ENCODE measurements at regions not wholly inside any gene's neighbourhood (a gene's known extent, or its start where the extent isn't known, plus 50 kb on each side); places are given as distances from the start of the nearest gene placed in this dataset.
A peak's percentile ranks its signal among the peaks of the same experiment; 100 is the strongest.

GRCh38 chr4:54384563-54384962 is 155.5 kb downstream of the PDGFRA start:
- no peak overlapping the region; the same call in 1 of the 2 replicates for H2BK20ac ChIP-seq (ENCODE audit: low read depth, low read length)
- no peak overlapping the region for H3K56ac ChIP-seq (ENCODE audit: extremely low read depth, insufficient read depth, low read length)
- TF ChIP-seq CEBPB (IDR thresholded peaks at IDR 0.05; ENCODE audit: low read depth, low read length) = no peak
- TF ChIP-seq, protein P1, sequence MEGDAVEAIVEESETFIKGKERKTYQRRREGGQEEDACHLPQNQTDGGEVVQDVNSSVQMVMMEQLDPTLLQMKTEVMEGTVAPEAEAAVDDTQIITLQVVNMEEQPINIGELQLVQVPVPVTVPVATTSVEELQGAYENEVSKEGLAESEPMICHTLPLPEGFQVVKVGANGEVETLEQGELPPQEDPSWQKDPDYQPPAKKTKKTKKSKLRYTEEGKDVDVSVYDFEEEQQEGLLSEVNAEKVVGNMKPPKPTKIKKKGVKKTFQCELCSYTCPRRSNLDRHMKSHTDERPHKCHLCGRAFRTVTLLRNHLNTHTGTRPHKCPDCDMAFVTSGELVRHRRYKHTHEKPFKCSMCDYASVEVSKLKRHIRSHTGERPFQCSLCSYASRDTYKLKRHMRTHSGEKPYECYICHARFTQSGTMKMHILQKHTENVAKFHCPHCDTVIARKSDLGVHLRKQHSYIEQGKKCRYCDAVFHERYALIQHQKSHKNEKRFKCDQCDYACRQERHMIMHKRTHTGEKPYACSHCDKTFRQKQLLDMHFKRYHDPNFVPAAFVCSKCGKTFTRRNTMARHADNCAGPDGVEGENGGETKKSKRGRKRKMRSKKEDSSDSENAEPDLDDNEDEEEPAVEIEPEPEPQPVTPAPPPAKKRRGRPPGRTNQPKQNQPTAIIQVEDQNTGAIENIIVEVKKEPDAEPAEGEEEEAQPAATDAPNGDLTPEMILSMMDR (conservative IDR thresholded peaks at IDR 0.05; ENCODE audit: low read depth, low read length) = peak; percentile 44
- peak; percentile 58 for TF ChIP-seq RAD21 (IDR thresholded peaks at IDR 0.05; ENCODE audit: low read length)
- dilution Hi-C loops (cut with HindIII; ENCODE audit: low sequenced_read_pairs, unreplicated experiment) (no loop called here), in situ Hi-C loops (cut with MboI; ENCODE audit: low sequenced_read_pairs) (loop anchor here (25.0 kb wide), 1 partner anchor 928 kb away; no protein-coding TSS in a partner anchor), intact Hi-C loops (cut with micrococcal nuclease) (loop anchor here (1.0 to 10.0 kb wide), 4 partner anchors 48 to 577 kb away; no protein-coding TSS in a partner anchor)
- no TSS peak for BruUV-seq (replicated peaks)
- no peaks in the 10 kb centered on the region for H3K27me3 ChIP-seq (ENCODE audit: control insufficient read depth, insufficient read depth, low read length)
- no peaks in the 10 kb centered on the region for H3K79me1 ChIP-seq (ENCODE audit: low read depth in 1 of 2, low read length in 2 of 2)
- 38% methylated on average over 1 of the region's 6 CpGs; no CpG with 5 or more reads in 1 of the 2 experiments for WGBS, 2 experiments (ENCODE audit: extremely low coverage in 2 of 2, insufficient read length in 1 of 2)
- H3K27ac ChIP-seq (ENCODE audit: insufficient read depth, low read length) = no peak overlapping the region
- H3K9me3 ChIP-seq (ENCODE audit: control insufficient read depth, insufficient read depth, low read length) = no peaks in the 10 kb centered on the region
- ChIA-PET POLR2A (ENCODE audit: unreplicated experiment) (no interaction called here), CTCF (interaction anchor here (0.9 kb wide), 1 partner anchor 576 kb away, joined by 3 read pairs; no protein-coding TSS in a partner anchor)
- H3K23ac ChIP-seq (ENCODE audit: low read depth, low read length) = no peak overlapping the region
- no peaks in the 10 kb centered on the region for H3K4me1 ChIP-seq (ENCODE audit: control insufficient read depth, insufficient read depth, low read length)
- no peak overlapping the region for H3K18ac ChIP-seq (ENCODE audit: low read depth, low read length)
- H2BK5ac ChIP-seq (ENCODE audit: low read depth, low read length, poor library complexity, severe bottlenecking) = no peak overlapping the region
- no peak overlapping the region for H2AK9ac ChIP-seq (replicated peaks; ENCODE audit: low read depth, low read length, poor library complexity)
- no peak overlapping the region for H4K8ac ChIP-seq (ENCODE audit: low read depth in 2 of 2, low read length in 2 of 2)
- no peaks in the 10 kb centered on the region for H3K9me1 ChIP-seq (ENCODE audit: insufficient read depth, low read length)
- H3K4me2 ChIP-seq (ENCODE audit: low read depth, low read length) = no peak overlapping the region
- DNase-seq = peak; percentile 39
- no peak overlapping the region for H4K91ac ChIP-seq (ENCODE audit: insufficient read depth, low read depth, low read length)
- no peaks in the 10 kb centered on the region for H4K20me1 ChIP-seq (ENCODE audit: insufficient read depth, low read length)
- H4K5ac ChIP-seq (ENCODE audit: low read depth, low read length) = no peak overlapping the region
- H3K4me3 ChIP-seq (ENCODE audit: insufficient read depth, low read depth, low read length) = no peak overlapping the region
- H3K9ac ChIP-seq (ENCODE audit: low read depth, low read length) = no peak overlapping the region
- ATAC-seq (ENCODE audit: low read depth) = peak; percentile 85
- no peaks in the 10 kb centered on the region for H3K36me3 ChIP-seq (ENCODE audit: control insufficient read depth, insufficient read depth, low read length)
- peak overlapping the region; percentile 4 for H2AFZ ChIP-seq (replicated peaks; ENCODE audit: low read length, poor library complexity)
- H3K14ac ChIP-seq (replicated peaks; ENCODE audit: low read depth, low read length) = no peak overlapping the region
- H2BK15ac ChIP-seq (ENCODE audit: low read depth, low read length) = no peak overlapping the region
- H2AK5ac ChIP-seq (ENCODE audit: low read depth, low read length) = no peak overlapping the region
- H2BK120ac ChIP-seq (ENCODE audit: low read depth, low read length) = peak overlapping the region; percentile 19; the same call in 1 of the 2 replicates
- no peak overlapping the region for H3K4ac ChIP-seq (ENCODE audit: low read depth, low read length)

All from IMR-90 (cell line).